SK-N-SH treated with all-trans-retinoic acid at 6 μM for 48 hours (cell line): ENCODE measurements at regions not wholly inside any gene's neighbourhood (a gene's known extent, or its start where the extent isn't known, plus 50 kb on each side); places are given as distances from the start of the nearest gene placed in this dataset.

ENCODE experiments used
- BACH2 ChIP-seq: fragments of 250-450 bp; sonication (Bioruptor Pico); IDR thresholded peaks from 2 replicates; pipeline ENCODE4 v1.9.0; 2021; ENCODE audit warnings: mild to moderate bottlenecking, borderline replicate concordance
- CREB5 ChIP-seq: fragments of 250-450 bp; sonication (Bioruptor Pico); IDR thresholded peaks from 2 replicates; pipeline ENCODE4 v1.5.1; 2020; ENCODE audit warnings: low read depth, mild to moderate bottlenecking, moderate library complexity
- CSDC2 ChIP-seq: fragments of 250-450 bp; sonication (Bioruptor Pico); IDR thresholded peaks from 2 replicates; pipeline ENCODE4 v1.5.0; 2020; ENCODE audit warnings: mild to moderate bottlenecking, moderate library complexity
- CSRNP3 ChIP-seq: fragments of 250-450 bp; sonication (Bioruptor Pico); IDR thresholded peaks from 2 replicates; pipeline ENCODE4 v1.5.1; 2021; ENCODE audit warnings: mild to moderate bottlenecking, moderate library complexity
- ESRRG ChIP-seq: fragments of 250-450 bp; sonication (Bioruptor Pico); IDR thresholded peaks from 2 replicates; pipeline ENCODE4 v1.6.1; 2021; ENCODE audit warnings: mild to moderate bottlenecking
- GLIS3 ChIP-seq: fragments of 250-450 bp; sonication (Bioruptor Pico); IDR thresholded peaks from 2 replicates; pipeline ENCODE4 v1.5.0; 2020; ENCODE audit warnings: mild to moderate bottlenecking, moderate library complexity
- PATZ1 ChIP-seq: fragments of 250-450 bp; sonication (Bioruptor Pico); IDR thresholded peaks from 2 replicates; pipeline ENCODE4 v1.8.0; 2020; ENCODE audit warnings: mild to moderate bottlenecking, moderate library complexity, borderline replicate concordance
- RARB ChIP-seq: fragments of 250-450 bp; sonication (Bioruptor Pico); IDR thresholded peaks from 2 replicates; pipeline ENCODE4 v1.8.0; 2021; ENCODE audit warnings: mild to moderate bottlenecking, moderate library complexity
- TSHZ2 ChIP-seq: fragments of 250-450 bp; sonication (Bioruptor Pico); IDR thresholded peaks from 2 replicates; pipeline ENCODE4 v1.5.0; 2020; ENCODE audit warnings: mild to moderate bottlenecking, moderate library complexity
- ZFP3 ChIP-seq: fragments of 250-450 bp; sonication (Bioruptor Pico); IDR thresholded peaks from 2 replicates; pipeline ENCODE4 v1.5.0; 2020; ENCODE audit warnings: mild to moderate bottlenecking, moderate library complexity
- ZNF565 ChIP-seq: fragments of 450-650 bp; formaldehyde crosslinking; conservative IDR thresholded peaks from 2 replicates; pipeline ENCODE4 v1.5.0; 2020; ENCODE audit warnings: low read depth, mild to moderate bottlenecking, moderate library complexity
- ZNF70 ChIP-seq: fragments of 450-650 bp; formaldehyde crosslinking; IDR thresholded peaks from 2 replicates; pipeline ENCODE4 v1.5.0; 2020; ENCODE audit warnings: mild to moderate bottlenecking, moderate library complexity

- TF ChIP-seq PATZ1 (CRISPR knock-in tag) (no peak), CSRNP3 (CRISPR knock-in tag) (no peak), ESRRG (no peak), BACH2 (CRISPR knock-in tag) (no peak), GLIS3 (CRISPR knock-in tag) (no peak), ZNF565 (no peak), ZFP3 (no peak), ZNF70 (no peak), CSDC2 (CRISPR knock-in tag) (no peak), TSHZ2 (CRISPR knock-in tag) (no peak), CREB5 (CRISPR knock-in tag) (no peak), RARB (CRISPR knock-in tag) (no peak)
These were observed 169.0 kb upstream of the GRIN3A start for GRCh38 chr9:101907466-101907865.
